ENCODE measurements at regions not wholly inside any gene's neighbourhood (a gene's known extent, or its start where the extent isn't known, plus 50 kb on each side); places are given as distances from the start of the nearest gene placed in this dataset.
"Not testable (repeated sequence)": the region's sequence is repeated elsewhere in the genome, so short reads cannot be mapped to it uniquely, and the experiment has no call there.

- H3K27me3 ChIP-seq (ENCODE audit: control insufficient read depth, insufficient read depth, low read length): no peaks in the 10 kb centered on the region
- H3K36me3 ChIP-seq (ENCODE audit: control insufficient read depth, insufficient read depth, low read length): no peaks in the 10 kb centered on the region
- peaks cover 14% of the 10 kb centered on the region for H3K9me3 ChIP-seq (ENCODE audit: control insufficient read depth, insufficient read depth, low read length)
- H3K4me3 ChIP-seq (ENCODE audit: low read depth, low read length): no peak overlapping the region
- no peak overlapping the region for H3K9ac ChIP-seq (ENCODE audit: low read depth, low read length)
- H3K4me1 ChIP-seq (ENCODE audit: control insufficient read depth, insufficient read depth, low read length): no peaks in the 10 kb centered on the region
These were observed 400.3 kb upstream of the CAMK1G start for GRCh38 chr1:209183195-209183594.

DNA sequence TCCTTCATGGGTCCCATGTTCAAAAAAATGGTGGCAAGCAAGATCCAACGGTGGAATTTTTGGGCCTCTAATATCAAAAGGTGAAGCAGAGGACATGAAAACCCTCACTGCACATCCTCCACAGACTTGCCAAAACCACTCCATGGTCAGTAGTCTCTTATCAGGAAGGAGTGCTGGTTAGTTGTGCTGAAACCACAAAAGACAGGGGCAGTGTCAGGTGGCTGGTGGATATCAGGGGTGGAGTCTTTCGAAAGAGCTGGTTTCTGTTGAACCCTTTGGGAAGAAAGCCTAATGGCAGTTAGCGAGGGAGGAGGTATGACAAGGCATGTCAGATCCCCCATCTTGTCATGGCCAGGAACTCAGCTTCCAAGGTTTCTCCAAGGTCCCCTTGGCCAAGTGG is 395.9 kb upstream of the CAMK1G start:
- Histone ChIP-seq H3K9ac (ENCODE audit: low read depth, low read length) (no peak overlapping the region), H3K4me1 (ENCODE audit: control insufficient read depth, insufficient read depth, low read length) (peaks cover 7% of the 10 kb centered on the region), H3K36me3 (ENCODE audit: control insufficient read depth, insufficient read depth, low read length) (no peaks in the 10 kb centered on the region), H3K9me3 (ENCODE audit: control insufficient read depth, insufficient read depth, low read length) (peaks cover 14% of the 10 kb centered on the region), H3K4me3 (ENCODE audit: low read depth, low read length) (no peak overlapping the region), H3K27me3 (ENCODE audit: control insufficient read depth, insufficient read depth, low read length) (no peaks in the 10 kb centered on the region)

DNA sequence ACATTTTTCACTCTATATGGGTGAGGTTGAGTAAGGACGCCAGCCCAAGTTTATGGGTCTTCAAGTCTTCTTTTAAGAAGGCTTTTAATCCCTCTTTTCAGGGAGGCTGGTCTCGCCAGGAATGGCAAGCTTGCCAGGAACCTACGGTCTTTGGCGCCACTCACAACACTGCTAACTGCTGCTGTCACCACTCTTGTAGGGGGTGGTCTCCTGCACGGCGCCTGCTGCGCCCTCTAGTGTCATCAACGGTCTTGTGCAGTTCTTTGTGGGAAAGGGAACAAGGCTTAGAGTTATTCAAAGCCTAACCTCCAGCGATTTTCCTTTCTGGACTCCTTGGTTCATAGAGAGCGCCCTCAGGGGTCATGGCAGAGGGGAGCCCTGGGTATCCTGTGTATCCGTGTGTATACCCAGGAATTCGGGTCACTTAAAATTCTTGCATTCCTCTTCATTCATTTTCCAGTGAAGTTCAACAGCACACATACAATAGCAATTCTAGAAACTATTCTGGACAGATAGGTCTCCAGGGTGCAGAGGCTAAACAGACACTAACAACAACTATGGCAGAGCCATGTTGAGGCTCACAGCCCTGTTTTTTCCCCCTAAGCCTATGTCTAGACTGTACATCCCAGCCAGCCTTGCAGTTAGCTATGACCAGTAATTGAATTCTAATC is 392.8 kb upstream of the CAMK1G start:
- H3K9me3 ChIP-seq (ENCODE audit: control insufficient read depth, insufficient read depth, low read length): peaks cover 10% of the 10 kb centered on the region

GRCh38 chr1:209191262-209191634 is 392.3 kb upstream of the CAMK1G start:
- Histone ChIP-seq H3K9me3 (ENCODE audit: control insufficient read depth, insufficient read depth, low read length) (peaks cover 15% of the 10 kb centered on the region), H3K9ac (ENCODE audit: low read depth, low read length) (no peak overlapping the region), H3K36me3 (ENCODE audit: control insufficient read depth, insufficient read depth, low read length) (no peaks in the 10 kb centered on the region), H3K27me3 (ENCODE audit: control insufficient read depth, insufficient read depth, low read length) (no peaks in the 10 kb centered on the region), H3K4me3 (ENCODE audit: low read depth, low read length) (no peak overlapping the region), H3K4me1 (ENCODE audit: control insufficient read depth, insufficient read depth, low read length) (peaks cover 12% of the 10 kb centered on the region)

More for the DNA sequence above, 392.8 kb upstream of the CAMK1G start:
- Histone ChIP-seq H3K27me3 (ENCODE audit: control insufficient read depth, insufficient read depth, low read length) (no peaks in the 10 kb centered on the region), H3K4me1 (ENCODE audit: control insufficient read depth, insufficient read depth, low read length) (peaks cover 12% of the 10 kb centered on the region), H3K9ac (ENCODE audit: low read depth, low read length) (no peak overlapping the region), H3K36me3 (ENCODE audit: control insufficient read depth, insufficient read depth, low read length) (no peaks in the 10 kb centered on the region), H3K4me3 (ENCODE audit: low read depth, low read length) (no peak overlapping the region)

DNA sequence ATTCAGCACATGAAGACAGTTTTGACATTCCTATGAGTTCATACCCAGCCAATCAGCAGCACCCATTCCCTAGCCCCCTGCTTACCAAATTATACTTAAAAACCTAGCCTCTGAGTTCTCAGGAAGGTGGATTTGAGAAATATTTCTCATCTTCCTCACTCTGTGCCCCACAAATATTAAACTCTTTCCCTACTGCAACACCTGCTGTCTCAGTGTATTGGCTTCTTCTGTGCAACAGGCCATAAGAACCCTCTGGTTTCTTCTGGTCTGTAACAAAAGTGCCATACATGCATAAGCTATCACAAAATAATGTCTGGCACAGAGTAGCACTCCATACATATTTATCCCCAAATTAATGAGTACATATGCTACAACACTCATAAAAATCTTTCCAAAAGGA is 387.4 kb upstream of the CAMK1G start:
- H3K4me1 ChIP-seq (ENCODE audit: control insufficient read depth, insufficient read depth, low read length): peaks cover 34% of the 10 kb centered on the region
- no peak overlapping the region for H3K9ac ChIP-seq (ENCODE audit: low read depth, low read length)
- no peaks in the 10 kb centered on the region for H3K36me3 ChIP-seq (ENCODE audit: control insufficient read depth, insufficient read depth, low read length)
- H3K27me3 ChIP-seq (ENCODE audit: control insufficient read depth, insufficient read depth, low read length): no peaks in the 10 kb centered on the region
- H3K4me3 ChIP-seq (ENCODE audit: low read depth, low read length): no peak overlapping the region
- peaks cover 21% of the 10 kb centered on the region for H3K9me3 ChIP-seq (ENCODE audit: control insufficient read depth, insufficient read depth, low read length)

- H3K27me3 ChIP-seq (ENCODE audit: control insufficient read depth, insufficient read depth, low read length): no peaks in the 10 kb centered on the region
- H3K9ac ChIP-seq (ENCODE audit: low read depth, low read length): peak overlapping the region; percentile 18
- H3K36me3 ChIP-seq (ENCODE audit: control insufficient read depth, insufficient read depth, low read length): no peaks in the 10 kb centered on the region
- H3K9me3 ChIP-seq (ENCODE audit: control insufficient read depth, insufficient read depth, low read length): peaks cover 21% of the 10 kb centered on the region
- H3K4me3 ChIP-seq (ENCODE audit: low read depth, low read length): peak overlapping the region; percentile 9
- H3K4me1 ChIP-seq (ENCODE audit: control insufficient read depth, insufficient read depth, low read length): peaks cover 27% of the 10 kb centered on the region
These were observed 384.4 kb upstream of the CAMK1G start for GRCh38 chr1:209198961-209199750.

DNA sequence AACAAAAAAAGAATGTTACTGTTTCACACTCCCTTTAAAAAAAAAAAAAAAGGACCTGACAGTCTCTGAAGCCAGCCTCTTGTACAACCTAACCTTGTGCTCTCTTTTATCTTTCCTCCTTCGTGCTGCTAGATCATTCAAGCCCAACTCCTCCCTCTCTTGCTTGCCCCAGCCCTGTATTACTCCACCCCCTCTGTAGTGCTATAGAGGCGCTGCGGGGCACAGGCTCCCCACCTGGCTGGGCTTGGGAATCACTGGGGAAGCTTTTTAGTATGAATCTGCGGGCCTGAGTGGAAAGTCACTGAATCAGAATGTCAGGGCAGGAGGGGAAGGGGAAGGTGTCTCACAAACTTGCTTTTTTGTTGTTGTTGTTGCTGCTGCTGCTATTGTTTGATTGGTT is 383.7 kb upstream of the CAMK1G start:
- Histone ChIP-seq H3K4me1 (ENCODE audit: control insufficient read depth, insufficient read depth, low read length) (peaks cover 27% of the 10 kb centered on the region), H3K9ac (ENCODE audit: low read depth, low read length) (peak overlapping the region; percentile 18), H3K4me3 (ENCODE audit: low read depth, low read length) (peak overlapping the region; percentile 9), H3K36me3 (ENCODE audit: control insufficient read depth, insufficient read depth, low read length) (no peaks in the 10 kb centered on the region), H3K9me3 (ENCODE audit: control insufficient read depth, insufficient read depth, low read length) (peaks cover 20% of the 10 kb centered on the region), H3K27me3 (ENCODE audit: control insufficient read depth, insufficient read depth, low read length) (no peaks in the 10 kb centered on the region)

DNA sequence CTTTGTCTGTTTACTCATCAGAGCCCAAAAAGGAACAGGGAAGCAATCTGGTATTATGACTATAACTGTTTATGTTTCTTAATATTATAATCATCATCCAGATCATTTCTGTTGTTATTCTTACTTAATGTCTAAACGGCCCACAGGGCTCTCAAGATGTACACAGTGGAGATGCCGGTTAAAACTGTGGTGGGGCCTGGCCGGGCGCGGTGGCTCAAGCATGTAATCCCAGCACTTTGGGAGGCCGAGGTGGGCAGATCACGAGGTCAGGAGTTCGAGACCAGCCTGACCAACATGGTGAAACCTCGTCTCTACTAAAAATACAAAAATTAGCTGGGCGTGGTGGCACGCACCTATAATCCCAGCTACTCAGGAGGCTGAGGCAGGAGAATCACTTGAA is 381.2 kb upstream of the CAMK1G start:
- not testable (repeated sequence) for H3K36me3 ChIP-seq (ENCODE audit: control insufficient read depth, insufficient read depth, low read length); H3K27me3 ChIP-seq (ENCODE audit: control insufficient read depth, insufficient read depth, low read length); H3K9me3 ChIP-seq (ENCODE audit: control insufficient read depth, insufficient read depth, low read length); H3K9ac ChIP-seq (ENCODE audit: low read depth, low read length); H3K4me3 ChIP-seq (ENCODE audit: low read depth, low read length)
- H3K4me1 ChIP-seq (ENCODE audit: control insufficient read depth, insufficient read depth, low read length): peaks cover 30% of the 10 kb centered on the region

GRCh38 chr1:209202830-209203532 is 380.5 kb upstream of the CAMK1G start:
- Histone ChIP-seq H3K4me1 (ENCODE audit: control insufficient read depth, insufficient read depth, low read length) (peaks cover 30% of the 10 kb centered on the region), H3K27me3 (ENCODE audit: control insufficient read depth, insufficient read depth, low read length) (peaks cover 8% of the 10 kb centered on the region), H3K4me3 (ENCODE audit: low read depth, low read length) (no peak overlapping the region), H3K9me3 (ENCODE audit: control insufficient read depth, insufficient read depth, low read length) (no peaks in the 10 kb centered on the region), H3K9ac (ENCODE audit: low read depth, low read length) (no peak overlapping the region), H3K36me3 (ENCODE audit: control insufficient read depth, insufficient read depth, low read length) (no peaks in the 10 kb centered on the region)

GRCh38 chr1:209203533-209203895 is 380.0 kb upstream of the CAMK1G start:
- peaks cover 13% of the 10 kb centered on the region for H3K27me3 ChIP-seq (ENCODE audit: control insufficient read depth, insufficient read depth, low read length)
- H3K4me3 ChIP-seq (ENCODE audit: low read depth, low read length): no peak overlapping the region
- no peaks in the 10 kb centered on the region for H3K9me3 ChIP-seq (ENCODE audit: control insufficient read depth, insufficient read depth, low read length)
- no peak overlapping the region for H3K9ac ChIP-seq (ENCODE audit: low read depth, low read length)
- H3K36me3 ChIP-seq (ENCODE audit: control insufficient read depth, insufficient read depth, low read length): no peaks in the 10 kb centered on the region
- peaks cover 26% of the 10 kb centered on the region for H3K4me1 ChIP-seq (ENCODE audit: control insufficient read depth, insufficient read depth, low read length)

GRCh38 chr1:209205039-209205438 is 378.5 kb upstream of the CAMK1G start:
- Histone ChIP-seq H3K4me3 (ENCODE audit: low read depth, low read length) (no peak overlapping the region), H3K9ac (ENCODE audit: low read depth, low read length) (no peak overlapping the region), H3K36me3 (ENCODE audit: control insufficient read depth, insufficient read depth, low read length) (no peaks in the 10 kb centered on the region), H3K9me3 (ENCODE audit: control insufficient read depth, insufficient read depth, low read length) (no peaks in the 10 kb centered on the region), H3K27me3 (ENCODE audit: control insufficient read depth, insufficient read depth, low read length) (peaks cover 21% of the 10 kb centered on the region), H3K4me1 (ENCODE audit: control insufficient read depth, insufficient read depth, low read length) (peaks cover 14% of the 10 kb centered on the region)
